ENCODE measurements at regions not wholly inside any gene's neighbourhood (a gene's known extent, or its start where the extent isn't known, plus 50 kb on each side); places are given as distances from the start of the nearest gene placed in this dataset.

DNA sequence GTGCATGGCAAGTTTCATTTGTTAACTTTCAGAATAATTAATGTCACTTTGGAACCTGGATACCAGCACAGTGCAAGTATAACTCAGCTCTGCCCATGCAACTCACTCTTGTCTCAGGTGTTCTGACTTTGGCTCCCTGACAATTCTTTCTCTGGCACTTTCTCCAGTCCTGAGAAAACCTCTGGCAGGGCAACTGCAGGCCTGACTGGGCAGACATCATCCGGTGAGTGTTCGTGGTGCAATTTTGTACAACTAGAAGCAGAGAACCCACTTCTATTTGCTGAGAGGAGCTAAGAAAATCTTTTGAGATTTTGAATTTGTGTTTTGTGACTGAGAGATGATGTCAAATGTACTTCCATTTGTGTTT is 143.0 kb downstream of the AQP4 start:
- no peaks in the 10 kb centered on the region for H3K4me1 ChIP-seq
- no peaks in the 10 kb centered on the region for H3K9me3 ChIP-seq
- no peaks in the 10 kb centered on the region for H3K36me3 ChIP-seq
- H3K27me3 ChIP-seq, result no peaks in the 10 kb centered on the region
- intact Hi-C loops (cut with DNase I; ENCODE audit: low total_unique reads), result no loop called here
- no peak for TF ChIP-seq POLR2A (IDR thresholded peaks at IDR 0.05)
- TF ChIP-seq, protein P1, sequence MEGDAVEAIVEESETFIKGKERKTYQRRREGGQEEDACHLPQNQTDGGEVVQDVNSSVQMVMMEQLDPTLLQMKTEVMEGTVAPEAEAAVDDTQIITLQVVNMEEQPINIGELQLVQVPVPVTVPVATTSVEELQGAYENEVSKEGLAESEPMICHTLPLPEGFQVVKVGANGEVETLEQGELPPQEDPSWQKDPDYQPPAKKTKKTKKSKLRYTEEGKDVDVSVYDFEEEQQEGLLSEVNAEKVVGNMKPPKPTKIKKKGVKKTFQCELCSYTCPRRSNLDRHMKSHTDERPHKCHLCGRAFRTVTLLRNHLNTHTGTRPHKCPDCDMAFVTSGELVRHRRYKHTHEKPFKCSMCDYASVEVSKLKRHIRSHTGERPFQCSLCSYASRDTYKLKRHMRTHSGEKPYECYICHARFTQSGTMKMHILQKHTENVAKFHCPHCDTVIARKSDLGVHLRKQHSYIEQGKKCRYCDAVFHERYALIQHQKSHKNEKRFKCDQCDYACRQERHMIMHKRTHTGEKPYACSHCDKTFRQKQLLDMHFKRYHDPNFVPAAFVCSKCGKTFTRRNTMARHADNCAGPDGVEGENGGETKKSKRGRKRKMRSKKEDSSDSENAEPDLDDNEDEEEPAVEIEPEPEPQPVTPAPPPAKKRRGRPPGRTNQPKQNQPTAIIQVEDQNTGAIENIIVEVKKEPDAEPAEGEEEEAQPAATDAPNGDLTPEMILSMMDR (IDR thresholded peaks at IDR 0.05), result no peak
- no peak overlapping the region for H3K27ac ChIP-seq
- DNase-seq, result no peak
- no peak overlapping the region for H3K4me3 ChIP-seq

- H3K36me3 ChIP-seq, result no peaks in the 10 kb centered on the region
- H3K27me3 ChIP-seq, result no peaks in the 10 kb centered on the region
- TF ChIP-seq, protein P1 (IDR thresholded peaks at IDR 0.05), result no peak
- no peak for TF ChIP-seq POLR2A (IDR thresholded peaks at IDR 0.05)
- no peaks in the 10 kb centered on the region for H3K9me3 ChIP-seq
- intact Hi-C loops (cut with DNase I; ENCODE audit: low total_unique reads), result no loop called here
- no peaks in the 10 kb centered on the region for H3K4me1 ChIP-seq
- no peak for DNase-seq
- H3K27ac ChIP-seq, result no peak overlapping the region
- no peak overlapping the region for H3K4me3 ChIP-seq
These were observed 143.5 kb downstream of the AQP4 start for GRCh38 chr18:26721854-26722564.

GRCh38 chr18:26719896-26720295 is 145.6 kb downstream of the AQP4 start:
- H3K4me3 ChIP-seq, result no peak overlapping the region
- H3K36me3 ChIP-seq, result no peaks in the 10 kb centered on the region
- no peaks in the 10 kb centered on the region for H3K4me1 ChIP-seq
- DNase-seq, result no peak
- H3K9me3 ChIP-seq, result no peaks in the 10 kb centered on the region
- intact Hi-C loops (cut with DNase I; ENCODE audit: low total_unique reads), result no loop called here
- H3K27ac ChIP-seq, result no peak overlapping the region
- no peak for TF ChIP-seq POLR2A (IDR thresholded peaks at IDR 0.05)
- TF ChIP-seq, protein P1 (IDR thresholded peaks at IDR 0.05), result no peak
- no peaks in the 10 kb centered on the region for H3K27me3 ChIP-seq

DNA sequence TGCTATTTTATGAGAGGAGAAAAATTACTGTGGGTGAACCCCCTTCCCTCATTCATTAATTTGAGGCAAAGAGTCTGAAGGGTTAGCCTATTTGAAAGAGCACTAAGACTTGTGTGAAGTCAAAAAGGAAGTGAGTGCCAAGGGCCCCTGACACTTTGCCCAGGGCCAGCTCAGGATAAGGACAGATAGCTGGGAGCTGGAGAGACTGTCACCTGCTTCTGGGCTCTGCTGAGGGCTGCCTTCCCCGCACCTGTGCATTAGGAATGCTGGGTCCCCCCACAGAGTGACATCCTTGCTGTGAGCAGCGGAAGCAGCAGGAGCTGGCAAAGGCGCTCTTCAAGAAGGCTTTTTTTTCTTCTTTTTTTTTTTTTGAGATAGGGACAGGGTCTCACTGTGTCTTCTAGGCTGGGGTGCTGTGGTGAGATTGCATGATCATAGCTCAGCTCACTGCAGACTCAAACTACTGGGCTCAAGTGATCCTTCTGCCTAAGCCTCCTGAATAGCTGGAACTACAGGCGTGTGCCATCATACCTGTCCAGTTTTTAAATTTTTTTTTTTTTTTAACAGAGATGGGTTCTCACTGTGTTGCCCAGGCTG is 148.3 kb downstream of the AQP4 start:
- no peaks in the 10 kb centered on the region for H3K9me3 ChIP-seq
- intact Hi-C loops (cut with DNase I; ENCODE audit: low total_unique reads), result no loop called here
- H3K4me1 ChIP-seq, result no peaks in the 10 kb centered on the region
- TF ChIP-seq, protein P1 (IDR thresholded peaks at IDR 0.05), result no peak
- no peak for TF ChIP-seq POLR2A (IDR thresholded peaks at IDR 0.05)
- no peak for DNase-seq
- H3K36me3 ChIP-seq, result no peaks in the 10 kb centered on the region
- H3K4me3 ChIP-seq, result no peak overlapping the region
- H3K27ac ChIP-seq, result no peak overlapping the region
- no peaks in the 10 kb centered on the region for H3K27me3 ChIP-seq

DNA sequence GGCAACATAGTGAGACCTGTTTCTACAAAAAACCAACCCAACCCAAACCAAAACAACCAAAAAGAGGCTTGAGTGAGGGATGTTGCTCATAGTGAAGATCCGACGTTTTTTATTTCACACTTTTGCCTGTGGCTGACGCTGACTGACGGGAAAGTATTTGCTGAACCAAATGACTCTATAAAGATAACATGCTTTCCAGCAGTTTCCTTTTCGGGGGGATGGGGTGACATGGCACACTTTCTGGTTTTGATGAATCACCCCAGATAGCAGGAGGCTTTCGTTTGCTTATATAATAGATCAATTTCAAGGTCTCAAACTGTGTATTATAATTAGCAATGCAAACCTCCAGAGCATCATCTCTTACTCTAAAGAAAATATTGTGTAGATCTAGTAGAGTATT is 150.8 kb downstream of the AQP4 start:
- no peak for DNase-seq
- Histone ChIP-seq H3K27ac (no peak overlapping the region), H3K27me3 (no peaks in the 10 kb centered on the region), H3K36me3 (no peaks in the 10 kb centered on the region), H3K4me3 (no peak overlapping the region), H3K4me1 (no peaks in the 10 kb centered on the region), H3K9me3 (no peaks in the 10 kb centered on the region)
- no peak for TF ChIP-seq POLR2A (IDR thresholded peaks at IDR 0.05)
- TF ChIP-seq, protein P1 (IDR thresholded peaks at IDR 0.05), result no peak
- intact Hi-C loops (cut with DNase I; ENCODE audit: low total_unique reads), result no loop called here
